ENCODE measurements at regions not wholly inside any gene's neighbourhood (a gene's known extent, or its start where the extent isn't known, plus 50 kb on each side); places are given as distances from the start of the nearest gene placed in this dataset.
A peak's percentile ranks its signal among the peaks of the same experiment; 100 is the strongest.

DNA sequence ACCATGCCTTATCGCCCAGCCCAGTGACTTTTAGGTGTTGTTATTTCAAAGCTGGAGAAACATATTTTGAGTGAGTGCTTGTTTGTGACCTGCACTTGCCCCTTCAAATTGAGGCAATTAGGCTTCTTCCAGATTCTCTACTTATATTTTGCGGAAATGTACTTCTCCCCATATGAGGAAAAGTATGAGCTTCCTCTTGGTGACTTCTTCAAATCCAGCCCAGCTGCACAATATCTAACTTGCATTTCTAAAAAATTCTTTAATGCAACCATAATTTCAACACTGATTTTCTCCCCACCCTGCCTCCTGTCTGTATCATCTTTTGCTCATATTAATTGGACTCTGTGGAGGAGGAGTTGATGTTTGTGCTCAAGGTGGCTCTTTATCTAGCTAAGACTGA, 391.2 kb upstream of the POU3F3 start:
- no peaks in the 10 kb centered on the region for H3K9me3 ChIP-seq (ENCODE audit: control insufficient read depth in 1 of 2, low read length in 2 of 2)
- no peak overlapping the region for H3K4me3 ChIP-seq (ENCODE audit: low read depth in 1 of 2, low read length in 2 of 2)
- H3K36me3 ChIP-seq (ENCODE audit: control insufficient read depth in 1 of 2, insufficient read depth in 2 of 2, low read length in 2 of 2), result no peaks in the 10 kb centered on the region
- no peak overlapping the region for H3K9ac ChIP-seq (ENCODE audit: low read depth in 1 of 2, low read length in 2 of 2)
- H3K27me3 ChIP-seq (ENCODE audit: control insufficient read depth in 1 of 2, insufficient read depth in 2 of 2, low read length in 2 of 2), result no peaks in the 10 kb centered on the region
- H3K4me1 ChIP-seq (ENCODE audit: control insufficient read depth in 1 of 2, insufficient read depth in 2 of 2, low read length in 2 of 2), result no peaks in the 10 kb centered on the region
- no peak overlapping the region for H3K27ac ChIP-seq (ENCODE audit: low read depth, low read length)

DNA sequence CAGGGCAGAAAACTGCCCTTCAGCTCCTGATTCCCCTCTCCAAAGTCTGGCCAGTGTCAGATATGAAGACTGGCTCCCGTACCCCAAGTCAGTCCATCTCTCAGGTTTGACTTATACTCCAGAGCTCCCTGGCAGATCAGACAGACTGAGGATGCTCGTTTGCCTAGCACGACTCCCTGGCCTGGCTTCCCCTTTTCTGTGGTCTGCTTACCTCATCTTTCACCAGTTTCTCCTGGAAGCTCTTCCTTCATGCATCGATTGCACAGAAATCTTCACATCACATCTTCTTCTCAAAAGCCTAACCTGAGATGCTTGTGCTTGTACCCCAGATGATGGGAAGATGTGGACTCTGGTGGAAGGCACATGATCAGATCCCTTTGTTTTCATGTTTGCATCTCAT, 387.9 kb upstream of the POU3F3 start:
- no peak overlapping the region for H3K9ac ChIP-seq (ENCODE audit: low read depth in 1 of 2, low read length in 2 of 2)
- H3K9me3 ChIP-seq (ENCODE audit: control insufficient read depth in 1 of 2, low read length in 2 of 2), result no peaks in the 10 kb centered on the region
- H3K4me1 ChIP-seq (ENCODE audit: control insufficient read depth in 1 of 2, insufficient read depth in 2 of 2, low read length in 2 of 2), result no peaks in the 10 kb centered on the region
- no peak overlapping the region for H3K27ac ChIP-seq (ENCODE audit: low read depth, low read length)
- H3K4me3 ChIP-seq (ENCODE audit: low read depth in 1 of 2, low read length in 2 of 2), result no peak overlapping the region
- no peaks in the 10 kb centered on the region for H3K36me3 ChIP-seq (ENCODE audit: control insufficient read depth in 1 of 2, insufficient read depth in 2 of 2, low read length in 2 of 2)
- no peaks in the 10 kb centered on the region for H3K27me3 ChIP-seq (ENCODE audit: control insufficient read depth in 1 of 2, insufficient read depth in 2 of 2, low read length in 2 of 2)

DNA sequence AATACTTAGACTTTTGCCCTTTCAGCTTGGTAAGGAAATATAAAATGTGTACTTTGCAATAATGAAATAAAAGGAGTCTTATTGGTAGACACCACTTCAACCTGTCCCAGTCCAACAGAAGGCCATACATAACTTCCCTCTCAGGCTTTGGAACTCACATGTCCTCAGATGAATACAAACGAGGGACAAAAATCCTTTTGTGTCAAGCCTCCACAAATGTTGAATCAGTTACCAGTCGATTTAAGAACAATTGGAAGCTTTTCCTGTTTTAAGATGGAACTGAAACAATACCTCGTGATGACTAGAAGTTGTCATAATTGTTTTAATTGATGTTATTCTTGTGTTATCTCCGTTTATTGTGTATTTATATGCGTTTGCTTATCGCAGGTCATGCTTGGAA, 385.1 kb upstream of the POU3F3 start:
- Histone ChIP-seq H3K4me3 (ENCODE audit: low read depth in 1 of 2, low read length in 2 of 2) (no peak overlapping the region), H3K27me3 (ENCODE audit: control insufficient read depth in 1 of 2, insufficient read depth in 2 of 2, low read length in 2 of 2) (no peaks in the 10 kb centered on the region), H3K36me3 (ENCODE audit: control insufficient read depth in 1 of 2, insufficient read depth in 2 of 2, low read length in 2 of 2) (no peaks in the 10 kb centered on the region), H3K9ac (ENCODE audit: low read depth in 1 of 2, low read length in 2 of 2) (no peak overlapping the region), H3K9me3 (ENCODE audit: control insufficient read depth in 1 of 2, low read length in 2 of 2) (no peaks in the 10 kb centered on the region), H3K4me1 (ENCODE audit: control insufficient read depth in 1 of 2, insufficient read depth in 2 of 2, low read length in 2 of 2) (no peaks in the 10 kb centered on the region), H3K27ac (ENCODE audit: low read depth, low read length) (no peak overlapping the region)

DNA sequence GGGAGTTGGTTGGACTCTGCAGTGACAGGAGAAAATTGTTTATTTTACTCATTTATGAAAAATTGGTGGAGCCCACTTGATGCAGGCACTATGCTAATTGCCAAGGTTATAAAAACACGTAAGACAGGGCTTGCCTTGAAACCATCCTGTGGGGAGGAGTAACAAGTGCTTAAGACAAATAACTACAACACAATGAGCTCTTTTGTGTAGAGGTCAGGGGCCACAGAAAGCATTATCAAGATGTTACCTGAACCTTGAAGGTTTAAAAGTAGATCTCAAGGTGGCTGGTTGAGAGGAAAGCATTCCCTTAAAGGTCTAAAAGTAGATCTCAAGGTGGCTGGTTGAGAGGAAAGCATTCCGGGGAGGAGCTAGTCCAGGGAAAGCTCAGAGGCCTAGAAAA, 381.8 kb upstream of the POU3F3 start:
- H3K36me3 ChIP-seq (ENCODE audit: control insufficient read depth in 1 of 2, insufficient read depth in 2 of 2, low read length in 2 of 2), result no peaks in the 10 kb centered on the region
- no peaks in the 10 kb centered on the region for H3K9me3 ChIP-seq (ENCODE audit: control insufficient read depth in 1 of 2, low read length in 2 of 2)
- H3K27me3 ChIP-seq (ENCODE audit: control insufficient read depth in 1 of 2, insufficient read depth in 2 of 2, low read length in 2 of 2), result no peaks in the 10 kb centered on the region
- H3K27ac ChIP-seq (ENCODE audit: low read depth, low read length), result no peak overlapping the region
- peaks cover 0 to 10% of the 10 kb centered on the region in 2 donors for H3K4me1 ChIP-seq (ENCODE audit: control insufficient read depth in 1 of 2, insufficient read depth in 2 of 2, low read length in 2 of 2)
- H3K9ac ChIP-seq (ENCODE audit: low read depth in 1 of 2, low read length in 2 of 2), result no peak overlapping the region
- no peak overlapping the region for H3K4me3 ChIP-seq (ENCODE audit: low read depth in 1 of 2, low read length in 2 of 2)

DNA sequence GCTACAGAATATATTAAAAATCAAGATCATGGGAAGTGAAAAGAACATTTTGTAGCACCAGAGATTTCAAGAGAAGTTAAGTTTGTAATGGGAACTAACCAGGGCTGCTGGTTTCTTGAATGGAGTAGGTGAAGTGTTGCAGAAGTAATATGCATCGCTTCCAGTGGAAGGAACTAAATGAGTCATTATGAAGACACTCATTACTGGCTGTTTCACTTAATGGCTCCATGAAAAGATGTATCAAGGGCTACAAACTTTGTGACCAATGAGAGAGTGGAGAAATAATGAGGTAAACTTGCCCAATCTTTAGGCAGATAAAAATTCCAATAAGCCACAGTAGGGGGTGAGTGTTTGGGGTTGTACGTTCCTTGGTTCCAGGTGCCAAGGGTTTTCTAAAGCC, 380.4 kb upstream of the POU3F3 start:
- Histone ChIP-seq H3K27me3 (ENCODE audit: control insufficient read depth in 1 of 2, insufficient read depth in 2 of 2, low read length in 2 of 2) (no peaks in the 10 kb centered on the region), H3K9me3 (ENCODE audit: control insufficient read depth in 1 of 2, low read length in 2 of 2) (no peaks in the 10 kb centered on the region), H3K4me1 (ENCODE audit: control insufficient read depth in 1 of 2, insufficient read depth in 2 of 2, low read length in 2 of 2) (peaks cover 0 to 10% of the 10 kb centered on the region in 2 donors), H3K9ac (ENCODE audit: low read depth in 1 of 2, low read length in 2 of 2) (no peak overlapping the region), H3K4me3 (ENCODE audit: low read depth in 1 of 2, low read length in 2 of 2) (no peak overlapping the region), H3K36me3 (ENCODE audit: control insufficient read depth in 1 of 2, insufficient read depth in 2 of 2, low read length in 2 of 2) (no peaks in the 10 kb centered on the region), H3K27ac (ENCODE audit: low read depth, low read length) (no peak overlapping the region)

DNA sequence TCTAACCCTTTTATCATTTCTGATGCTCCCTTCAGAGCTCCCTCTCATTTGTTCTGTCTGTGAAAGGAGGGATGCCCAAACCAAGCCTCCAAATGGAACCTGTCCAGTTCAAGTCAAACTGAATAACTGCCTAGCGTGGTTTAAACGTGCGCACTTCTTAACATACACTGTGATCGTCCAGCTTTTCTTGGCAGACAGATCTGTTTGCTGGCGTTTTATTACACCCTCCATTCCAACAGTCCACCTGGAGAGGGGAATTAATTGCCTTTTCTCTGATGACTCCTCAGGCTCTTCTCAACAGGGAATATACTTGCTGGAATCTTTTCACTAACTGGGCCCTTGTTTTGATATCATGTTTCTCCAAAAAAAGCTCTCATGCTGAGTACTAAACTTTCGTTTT, 379.2 kb upstream of the POU3F3 start:
- Histone ChIP-seq H3K27me3 (ENCODE audit: control insufficient read depth in 1 of 2, insufficient read depth in 2 of 2, low read length in 2 of 2) (no peaks in the 10 kb centered on the region), H3K9ac (ENCODE audit: low read depth in 1 of 2, low read length in 2 of 2) (no peak overlapping the region), H3K4me3 (ENCODE audit: low read depth in 1 of 2, low read length in 2 of 2) (no peak overlapping the region), H3K27ac (ENCODE audit: low read depth, low read length) (no peak overlapping the region), H3K36me3 (ENCODE audit: control insufficient read depth in 1 of 2, insufficient read depth in 2 of 2, low read length in 2 of 2) (no peaks in the 10 kb centered on the region), H3K9me3 (ENCODE audit: control insufficient read depth in 1 of 2, low read length in 2 of 2) (no peaks in the 10 kb centered on the region), H3K4me1 (ENCODE audit: control insufficient read depth in 1 of 2, insufficient read depth in 2 of 2, low read length in 2 of 2) (peaks cover 0 to 10% of the 10 kb centered on the region in 2 donors)

DNA sequence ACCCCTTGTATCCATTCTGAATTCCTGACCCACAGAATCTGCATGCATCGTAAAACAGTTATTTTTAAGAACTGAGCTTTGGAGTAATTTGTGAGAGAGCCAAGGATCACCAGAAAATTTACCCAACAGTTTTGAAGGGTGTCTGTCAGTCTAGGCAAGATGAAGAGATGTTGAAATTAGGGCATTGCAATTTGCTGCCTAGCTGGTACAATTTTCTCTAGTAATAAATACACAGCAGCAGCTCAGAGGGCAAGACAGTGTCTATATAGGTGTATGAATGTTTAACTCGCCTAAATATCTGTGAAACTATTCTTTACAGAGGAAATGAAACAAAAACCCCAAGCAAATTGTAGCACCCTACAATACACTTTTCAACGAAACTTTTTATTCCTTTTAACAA, 377.8 kb upstream of the POU3F3 start:
- Histone ChIP-seq H3K9me3 (ENCODE audit: control insufficient read depth in 1 of 2, low read length in 2 of 2) (no peaks in the 10 kb centered on the region), H3K4me3 (ENCODE audit: low read depth in 1 of 2, low read length in 2 of 2) (no peak overlapping the region), H3K36me3 (ENCODE audit: control insufficient read depth in 1 of 2, insufficient read depth in 2 of 2, low read length in 2 of 2) (no peaks in the 10 kb centered on the region), H3K4me1 (ENCODE audit: control insufficient read depth in 1 of 2, insufficient read depth in 2 of 2, low read length in 2 of 2) (peaks cover 0 to 10% of the 10 kb centered on the region in 2 donors), H3K27me3 (ENCODE audit: control insufficient read depth in 1 of 2, insufficient read depth in 2 of 2, low read length in 2 of 2) (no peaks in the 10 kb centered on the region), H3K9ac (ENCODE audit: low read depth in 1 of 2, low read length in 2 of 2) (no peak overlapping the region), H3K27ac (ENCODE audit: low read depth, low read length) (no peak overlapping the region)

DNA sequence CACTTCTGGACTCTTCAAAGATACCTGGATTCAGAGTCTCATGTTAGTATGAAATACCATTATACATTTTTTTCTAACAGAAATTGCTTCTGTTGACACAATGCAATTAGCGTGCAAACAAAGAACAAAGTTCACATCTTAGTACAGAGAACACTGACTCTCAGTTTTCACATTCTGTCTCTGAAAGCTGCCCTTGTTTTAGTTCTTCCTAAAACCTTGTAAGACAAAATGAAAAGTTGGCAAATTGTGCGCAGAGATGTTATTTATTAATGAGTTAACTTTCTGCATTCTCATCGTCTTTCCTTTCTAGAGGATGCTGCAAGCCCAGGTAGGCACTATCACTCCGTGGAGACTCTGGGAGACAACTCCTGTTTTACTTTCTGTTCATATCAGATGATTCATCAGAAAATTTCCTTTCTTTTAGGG, 377.3 kb upstream of the POU3F3 start:
- H3K4me3 ChIP-seq (ENCODE audit: low read depth in 1 of 2, low read length in 2 of 2), result peak overlapping the region; percentile 51 to 58
- H3K27ac ChIP-seq (ENCODE audit: low read depth, low read length), result no peak overlapping the region
- peaks cover 0 to 10% of the 10 kb centered on the region in 2 donors for H3K4me1 ChIP-seq (ENCODE audit: control insufficient read depth in 1 of 2, insufficient read depth in 2 of 2, low read length in 2 of 2)
- H3K9me3 ChIP-seq (ENCODE audit: control insufficient read depth in 1 of 2, low read length in 2 of 2), result no peaks in the 10 kb centered on the region
- no peaks in the 10 kb centered on the region for H3K27me3 ChIP-seq (ENCODE audit: control insufficient read depth in 1 of 2, insufficient read depth in 2 of 2, low read length in 2 of 2)
- no peaks in the 10 kb centered on the region for H3K36me3 ChIP-seq (ENCODE audit: control insufficient read depth in 1 of 2, insufficient read depth in 2 of 2, low read length in 2 of 2)
- no peak overlapping the region for H3K9ac ChIP-seq (ENCODE audit: low read depth in 1 of 2, low read length in 2 of 2)

DNA sequence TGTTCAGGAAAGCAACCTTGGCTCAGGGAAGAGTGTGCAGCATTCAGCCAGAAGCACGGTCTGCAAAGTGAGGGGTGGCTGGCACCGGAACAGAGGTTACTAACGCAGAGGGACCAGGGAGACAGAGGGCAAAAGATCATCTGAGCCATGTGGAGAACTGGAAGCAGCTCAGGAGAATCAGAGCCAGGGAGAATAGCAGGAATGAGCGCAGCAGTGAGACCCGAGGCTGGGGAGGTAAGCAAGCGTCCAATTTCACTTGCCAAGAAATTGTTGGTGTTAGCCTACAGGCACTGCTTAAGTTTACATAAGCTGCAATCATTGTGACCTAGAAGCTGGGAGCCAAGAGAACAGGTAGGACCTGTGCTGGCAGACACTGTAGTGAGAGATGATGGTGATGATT, 372.6 kb upstream of the POU3F3 start:
- Histone ChIP-seq H3K4me1 (ENCODE audit: control insufficient read depth in 1 of 2, insufficient read depth in 2 of 2, low read length in 2 of 2) (no peaks in the 10 kb centered on the region), H3K27ac (ENCODE audit: low read depth, low read length) (no peak overlapping the region), H3K4me3 (ENCODE audit: low read depth in 1 of 2, low read length in 2 of 2) (no peak overlapping the region), H3K9ac (ENCODE audit: low read depth in 1 of 2, low read length in 2 of 2) (no peak overlapping the region), H3K36me3 (ENCODE audit: control insufficient read depth in 1 of 2, insufficient read depth in 2 of 2, low read length in 2 of 2) (no peaks in the 10 kb centered on the region), H3K9me3 (ENCODE audit: control insufficient read depth in 1 of 2, low read length in 2 of 2) (no peaks in the 10 kb centered on the region), H3K27me3 (ENCODE audit: control insufficient read depth in 1 of 2, insufficient read depth in 2 of 2, low read length in 2 of 2) (no peaks in the 10 kb centered on the region)

DNA sequence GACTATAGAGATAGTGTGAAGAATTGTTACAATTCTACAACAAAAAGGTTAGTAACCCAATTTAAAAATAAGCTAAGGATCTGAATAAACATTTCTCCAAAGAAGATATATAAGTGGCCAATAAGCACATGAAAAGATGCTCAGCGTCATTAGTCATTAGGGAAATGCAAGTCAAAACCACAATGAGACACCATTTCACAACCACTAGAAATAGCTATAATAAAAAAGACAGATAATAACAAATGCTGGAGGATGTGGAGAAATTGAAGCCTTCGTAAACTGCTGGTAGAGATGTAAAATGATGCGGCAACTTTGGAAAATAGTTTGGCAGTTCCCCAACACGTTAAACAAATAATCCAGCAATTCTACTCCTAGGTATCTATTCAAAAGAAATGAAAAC, 366.5 kb upstream of the POU3F3 start:
- H3K9ac ChIP-seq (ENCODE audit: low read depth in 1 of 2, low read length in 2 of 2), result no peak overlapping the region
- no peaks in the 10 kb centered on the region for H3K27me3 ChIP-seq (ENCODE audit: control insufficient read depth in 1 of 2, insufficient read depth in 2 of 2, low read length in 2 of 2)

DNA sequence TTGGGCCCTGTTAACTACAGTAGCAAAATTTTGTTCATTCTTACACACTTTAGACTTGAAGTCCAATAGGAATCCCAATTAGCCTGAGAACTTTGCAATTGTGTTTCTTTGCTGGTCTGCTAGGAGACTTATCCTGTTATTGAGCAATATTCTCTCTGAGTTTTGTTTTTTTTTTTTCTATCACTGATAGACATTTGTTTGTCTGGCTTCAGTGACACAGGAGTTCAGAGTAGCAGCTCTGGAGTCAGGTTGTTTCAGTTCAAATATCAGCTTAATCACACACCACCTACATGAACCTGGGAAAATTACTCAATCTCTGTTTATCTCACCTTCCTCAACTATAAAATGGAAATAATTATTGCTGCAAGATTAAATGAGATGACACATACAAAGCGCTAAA, 360.2 kb upstream of the POU3F3 start:
- no peaks in the 10 kb centered on the region for H3K27me3 ChIP-seq (ENCODE audit: control insufficient read depth in 1 of 2, insufficient read depth in 2 of 2, low read length in 2 of 2)
- no peak overlapping the region for H3K9ac ChIP-seq (ENCODE audit: low read depth in 1 of 2, low read length in 2 of 2)
- no peak overlapping the region for H3K4me3 ChIP-seq (ENCODE audit: low read depth in 1 of 2, low read length in 2 of 2)
- H3K9me3 ChIP-seq (ENCODE audit: control insufficient read depth in 1 of 2, low read length in 2 of 2), result no peaks in the 10 kb centered on the region
- no peaks in the 10 kb centered on the region for H3K4me1 ChIP-seq (ENCODE audit: control insufficient read depth in 1 of 2, insufficient read depth in 2 of 2, low read length in 2 of 2)
- H3K27ac ChIP-seq (ENCODE audit: low read depth, low read length), result no peak overlapping the region
- H3K36me3 ChIP-seq (ENCODE audit: control insufficient read depth in 1 of 2, insufficient read depth in 2 of 2, low read length in 2 of 2), result no peaks in the 10 kb centered on the region

More for the DNA sequence above, 366.5 kb upstream of the POU3F3 start:
- no peak overlapping the region for H3K4me3 ChIP-seq (ENCODE audit: low read depth in 1 of 2, low read length in 2 of 2)
- H3K9me3 ChIP-seq (ENCODE audit: control insufficient read depth in 1 of 2, low read length in 2 of 2), result no peaks in the 10 kb centered on the region
- H3K27ac ChIP-seq (ENCODE audit: low read depth, low read length), result no peak overlapping the region
- no peaks in the 10 kb centered on the region for H3K36me3 ChIP-seq (ENCODE audit: control insufficient read depth in 1 of 2, insufficient read depth in 2 of 2, low read length in 2 of 2)
- H3K4me1 ChIP-seq (ENCODE audit: control insufficient read depth in 1 of 2, insufficient read depth in 2 of 2, low read length in 2 of 2), result no peaks in the 10 kb centered on the region

All from duodenal mucosa (tissue), 2 donors.